Hepatocyte (in vitro differentiated cells): ENCODE measurements at regions not wholly inside any gene's neighbourhood (a gene's known extent, or its start where the extent isn't known, plus 50 kb on each side); places are given as distances from the start of the nearest gene placed in this dataset.

Source experiments
- CTCF ChIP-seq: fragments of 200-600 bp; sonication (generic); IDR thresholded peaks from 2 replicates; pipeline ENCODE4 v1.5.1; 2016; ENCODE audit warnings: antibody characterized with exemption, mild to moderate bottlenecking; ENCODE audit not compliant: poor library complexity
- EZH2phosphoT487 ChIP-seq: fragments of 200-600 bp; sonication (generic); IDR thresholded peaks from one replicate; pipeline ENCODE4 v1.6.1; 2018; ENCODE audit warnings: antibody characterized with exemption, mild to moderate bottlenecking, low read depth, moderate library complexity; ENCODE audit not compliant: unreplicated experiment, severe bottlenecking

GRCh38 chr1:198811449-198811848, 172.6 kb downstream of the PTPRC start:
- TF ChIP-seq CTCF (no peak), EZH2phosphoT487 (no peak)
